ENCODE measurements at regions not wholly inside any gene's neighbourhood (a gene's known extent, or its start where the extent isn't known, plus 50 kb on each side); places are given as distances from the start of the nearest gene placed in this dataset.

DNA sequence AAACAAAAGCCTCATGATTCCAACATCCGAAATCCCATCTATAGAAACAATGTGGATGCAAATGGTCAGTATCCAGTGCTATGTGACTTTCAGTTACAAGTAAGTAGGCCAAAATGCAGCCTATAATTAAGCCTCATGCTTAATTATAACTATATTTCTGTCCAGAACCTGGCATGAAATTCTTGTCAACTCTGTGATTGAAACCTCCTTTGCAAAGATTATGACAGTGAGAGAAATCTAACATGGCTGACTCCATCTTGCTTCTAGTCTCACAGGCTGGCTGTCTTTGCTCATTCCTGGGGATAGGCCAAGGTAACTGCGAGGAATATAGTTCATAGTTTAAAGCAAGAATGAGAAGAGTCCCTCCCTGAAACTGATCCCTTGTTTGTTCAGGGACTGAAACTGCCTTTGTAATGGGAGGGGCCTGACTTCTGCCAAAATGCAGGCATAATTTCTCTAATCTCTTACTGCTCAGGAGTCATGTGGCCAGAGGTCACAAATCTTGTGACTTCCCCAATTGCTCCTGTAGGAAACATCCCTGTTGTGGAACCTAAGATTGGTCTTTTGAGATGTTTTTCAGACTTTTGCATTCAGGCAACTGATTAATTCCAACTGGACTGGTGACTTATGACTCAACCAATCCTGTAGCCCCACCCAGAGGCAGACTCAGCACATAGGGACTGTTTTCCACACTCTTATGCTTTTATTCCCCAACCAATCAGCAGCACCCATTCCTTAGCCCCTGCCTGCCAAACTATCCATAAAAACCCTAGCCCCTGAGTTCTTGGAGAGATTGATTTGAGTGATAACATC is 84.5 kb upstream of the TLK1 start:
- Histone ChIP-seq H3K27ac (ENCODE audit: low read length) (no peak overlapping the region), H3K9me3 (ENCODE audit: control insufficient read depth, insufficient read depth, low read depth, low read length) (no peaks in the 10 kb centered on the region), H3K4me1 (ENCODE audit: control insufficient read depth, insufficient read depth, low read length) (no peaks in the 10 kb centered on the region), H3K36me3 (ENCODE audit: control insufficient read depth, insufficient read depth, low read length) (no peaks in the 10 kb centered on the region), H3K4me3 (ENCODE audit: low read depth in 2 of 2, low read length in 2 of 2) (no peak overlapping the region), H3K27me3 (ENCODE audit: control insufficient read depth, insufficient read depth, low read length) (no peaks in the 10 kb centered on the region)
- no peak for ATAC-seq
- no TSS peak for BruUV-seq (replicated peaks)
- TF ChIP-seq POLR2AphosphoS5 (IDR thresholded peaks at IDR 0.05; ENCODE audit: low read depth, low read length) (no peak), TCF7L2 (IDR thresholded peaks at IDR 0.05; ENCODE audit: low read depth, low read length) (no peak), SIN3A (IDR thresholded peaks at IDR 0.05; ENCODE audit: borderline replicate concordance, insufficient read depth, low read depth, low read length) (no peak)
- TF ChIP-seq, protein P1, sequence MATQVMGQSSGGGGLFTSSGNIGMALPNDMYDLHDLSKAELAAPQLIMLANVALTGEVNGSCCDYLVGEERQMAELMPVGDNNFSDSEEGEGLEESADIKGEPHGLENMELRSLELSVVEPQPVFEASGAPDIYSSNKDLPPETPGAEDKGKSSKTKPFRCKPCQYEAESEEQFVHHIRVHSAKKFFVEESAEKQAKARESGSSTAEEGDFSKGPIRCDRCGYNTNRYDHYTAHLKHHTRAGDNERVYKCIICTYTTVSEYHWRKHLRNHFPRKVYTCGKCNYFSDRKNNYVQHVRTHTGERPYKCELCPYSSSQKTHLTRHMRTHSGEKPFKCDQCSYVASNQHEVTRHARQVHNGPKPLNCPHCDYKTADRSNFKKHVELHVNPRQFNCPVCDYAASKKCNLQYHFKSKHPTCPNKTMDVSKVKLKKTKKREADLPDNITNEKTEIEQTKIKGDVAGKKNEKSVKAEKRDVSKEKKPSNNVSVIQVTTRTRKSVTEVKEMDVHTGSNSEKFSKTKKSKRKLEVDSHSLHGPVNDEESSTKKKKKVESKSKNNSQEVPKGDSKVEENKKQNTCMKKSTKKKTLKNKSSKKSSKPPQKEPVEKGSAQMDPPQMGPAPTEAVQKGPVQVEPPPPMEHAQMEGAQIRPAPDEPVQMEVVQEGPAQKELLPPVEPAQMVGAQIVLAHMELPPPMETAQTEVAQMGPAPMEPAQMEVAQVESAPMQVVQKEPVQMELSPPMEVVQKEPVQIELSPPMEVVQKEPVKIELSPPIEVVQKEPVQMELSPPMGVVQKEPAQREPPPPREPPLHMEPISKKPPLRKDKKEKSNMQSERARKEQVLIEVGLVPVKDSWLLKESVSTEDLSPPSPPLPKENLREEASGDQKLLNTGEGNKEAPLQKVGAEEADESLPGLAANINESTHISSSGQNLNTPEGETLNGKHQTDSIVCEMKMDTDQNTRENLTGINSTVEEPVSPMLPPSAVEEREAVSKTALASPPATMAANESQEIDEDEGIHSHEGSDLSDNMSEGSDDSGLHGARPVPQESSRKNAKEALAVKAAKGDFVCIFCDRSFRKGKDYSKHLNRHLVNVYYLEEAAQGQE (IDR thresholded peaks at IDR 0.05; ENCODE audit: insufficient read depth in 1 of 2, low read depth in 2 of 2, low read length in 1 of 2) = no peak
- TF ChIP-seq, protein P2, sequence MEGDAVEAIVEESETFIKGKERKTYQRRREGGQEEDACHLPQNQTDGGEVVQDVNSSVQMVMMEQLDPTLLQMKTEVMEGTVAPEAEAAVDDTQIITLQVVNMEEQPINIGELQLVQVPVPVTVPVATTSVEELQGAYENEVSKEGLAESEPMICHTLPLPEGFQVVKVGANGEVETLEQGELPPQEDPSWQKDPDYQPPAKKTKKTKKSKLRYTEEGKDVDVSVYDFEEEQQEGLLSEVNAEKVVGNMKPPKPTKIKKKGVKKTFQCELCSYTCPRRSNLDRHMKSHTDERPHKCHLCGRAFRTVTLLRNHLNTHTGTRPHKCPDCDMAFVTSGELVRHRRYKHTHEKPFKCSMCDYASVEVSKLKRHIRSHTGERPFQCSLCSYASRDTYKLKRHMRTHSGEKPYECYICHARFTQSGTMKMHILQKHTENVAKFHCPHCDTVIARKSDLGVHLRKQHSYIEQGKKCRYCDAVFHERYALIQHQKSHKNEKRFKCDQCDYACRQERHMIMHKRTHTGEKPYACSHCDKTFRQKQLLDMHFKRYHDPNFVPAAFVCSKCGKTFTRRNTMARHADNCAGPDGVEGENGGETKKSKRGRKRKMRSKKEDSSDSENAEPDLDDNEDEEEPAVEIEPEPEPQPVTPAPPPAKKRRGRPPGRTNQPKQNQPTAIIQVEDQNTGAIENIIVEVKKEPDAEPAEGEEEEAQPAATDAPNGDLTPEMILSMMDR (IDR thresholded peaks at IDR 0.05) = no peak
- ChIA-PET POLR2A (no interaction called here), CTCF (no interaction called here)
- DNase-seq (ENCODE audit: low read depth, low spot score) = no peak
- in situ Hi-C loops (cut with HindIII; ENCODE audit: low pct_unique_long_range_greater_than_20kb, low sequenced_read_pairs) (no loop called here), intact Hi-C loops (cut with micrococcal nuclease; ENCODE audit: unreplicated experiment) (no loop called here)

DNA sequence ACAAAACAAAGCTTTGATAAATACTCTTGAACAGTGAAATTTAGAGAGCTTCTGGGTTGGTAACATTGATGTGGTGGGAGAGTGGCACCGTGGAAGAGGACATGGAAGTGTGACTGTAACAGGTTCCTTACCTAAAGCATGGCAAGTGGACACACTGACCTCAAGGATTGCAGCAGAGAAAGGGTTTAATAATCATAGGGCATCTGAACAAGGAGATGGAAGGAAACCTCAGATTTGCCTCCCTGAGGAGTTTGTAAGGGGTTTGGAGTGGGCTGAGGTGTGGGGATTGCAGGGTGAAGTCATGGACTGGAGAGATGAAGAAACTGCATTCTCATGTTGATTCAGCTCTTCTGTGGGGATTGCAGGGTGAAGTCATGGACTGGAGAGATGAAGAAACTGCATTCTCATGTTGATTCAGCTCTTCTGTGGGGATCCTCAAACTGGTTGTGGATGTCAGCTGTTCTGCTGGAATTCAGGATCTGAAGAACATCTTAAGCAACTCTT is 83.8 kb upstream of the TLK1 start:
- TF ChIP-seq SIN3A (IDR thresholded peaks at IDR 0.05; ENCODE audit: borderline replicate concordance, insufficient read depth, low read depth, low read length) = no peak
- TF ChIP-seq POLR2AphosphoS5 (IDR thresholded peaks at IDR 0.05; ENCODE audit: low read depth, low read length) = no peak
- TF ChIP-seq, protein P1 (IDR thresholded peaks at IDR 0.05; ENCODE audit: insufficient read depth in 1 of 2, low read depth in 2 of 2, low read length in 1 of 2) = no peak
- TF ChIP-seq, protein P2 (IDR thresholded peaks at IDR 0.05) = no peak
- TF ChIP-seq TCF7L2 (IDR thresholded peaks at IDR 0.05; ENCODE audit: low read depth, low read length) = no peak
- Histone ChIP-seq H3K4me3 (ENCODE audit: low read depth in 2 of 2, low read length in 2 of 2) (no peak overlapping the region), H3K9me3 (ENCODE audit: control insufficient read depth, insufficient read depth, low read depth, low read length) (no peaks in the 10 kb centered on the region), H3K27me3 (ENCODE audit: control insufficient read depth, insufficient read depth, low read length) (no peaks in the 10 kb centered on the region), H3K36me3 (ENCODE audit: control insufficient read depth, insufficient read depth, low read length) (no peaks in the 10 kb centered on the region), H3K4me1 (ENCODE audit: control insufficient read depth, insufficient read depth, low read length) (no peaks in the 10 kb centered on the region), H3K27ac (ENCODE audit: low read length) (no peak overlapping the region)
- ATAC-seq = no peak
- in situ Hi-C loops (cut with HindIII; ENCODE audit: low pct_unique_long_range_greater_than_20kb, low sequenced_read_pairs) = no loop called here
- intact Hi-C loops (cut with micrococcal nuclease; ENCODE audit: unreplicated experiment) = no loop called here
- no TSS peak for BruUV-seq (replicated peaks)
- POLR2A ChIA-PET = no interaction called here
- no peak for DNase-seq (ENCODE audit: low read depth, low spot score)
- CTCF ChIA-PET = no interaction called here

All from Panc1 (cell line).